ENCODE measurements at regions not wholly inside any gene's neighbourhood (a gene's known extent, or its start where the extent isn't known, plus 50 kb on each side); places are given as distances from the start of the nearest gene placed in this dataset.

GRCh38 chr21:35210093-35210492 lies 161.0 kb upstream of the RUNX1 start:
- DNase-seq = no peak

GRCh38 chr21:35208810-35209517 lies 159.9 kb upstream of the RUNX1 start:
- no peak for DNase-seq

- no peak for DNase-seq
Observed at GRCh38 chr21:35208104-35208503, 159.0 kb upstream of the RUNX1 start.

GRCh38 chr21:35207322-35207721 lies 158.2 kb upstream of the RUNX1 start:
- DNase-seq = no peak

- no peak for DNase-seq
Observed at GRCh38 chr21:35206141-35207125, 157.3 kb upstream of the RUNX1 start.

GRCh38 chr21:35204850-35205541 lies 155.9 kb upstream of the RUNX1 start:
- peak; percentile 67 to 69 for DNase-seq

- no peak for DNase-seq
Observed at GRCh38 chr21:35204125-35204524, 155.0 kb upstream of the RUNX1 start.

- no peak for DNase-seq
Observed at GRCh38 chr21:35203093-35203977, 154.2 kb upstream of the RUNX1 start.

GRCh38 chr21:35202431-35202830 lies 153.3 kb upstream of the RUNX1 start:
- DNase-seq = no peak

GRCh38 chr21:35201799-35202198 lies 152.7 kb upstream of the RUNX1 start:
- no peak for DNase-seq

GRCh38 chr21:35201288-35201687 lies 152.2 kb upstream of the RUNX1 start:
- no peak for DNase-seq

- DNase-seq = no peak
Observed at GRCh38 chr21:35199733-35200015, 150.6 kb upstream of the RUNX1 start.

GRCh38 chr21:35198982-35199732 lies 150.1 kb upstream of the RUNX1 start:
- no peak for DNase-seq

GRCh38 chr21:35198565-35198964 lies 149.5 kb upstream of the RUNX1 start:
- DNase-seq = no peak

- DNase-seq = peak in 1 of 2 donors; percentile 22
Observed at GRCh38 chr21:35197992-35198431, 148.9 kb upstream of the RUNX1 start.

GRCh38 chr21:35197191-35197590 lies 148.1 kb upstream of the RUNX1 start:
- no peak for DNase-seq

GRCh38 chr21:35196128-35196527 lies 147.0 kb upstream of the RUNX1 start:
- DNase-seq = no peak

- no peak for DNase-seq
Observed at GRCh38 chr21:35195232-35195631, 146.1 kb upstream of the RUNX1 start.

GRCh38 chr21:35191754-35192153 lies 142.7 kb upstream of the RUNX1 start:
- no peak for DNase-seq

GRCh38 chr21:35191128-35191527 lies 142.0 kb upstream of the RUNX1 start:
- no peak for DNase-seq

GRCh38 chr21:35190201-35190701 lies 141.1 kb upstream of the RUNX1 start:
- no peak for DNase-seq

All from inflammatory macrophage treated with lipopolysaccharide for 1 hour (primary cell).